HG02870 (cell line): ENCODE measurements at regions not wholly inside any gene's neighbourhood (a gene's known extent, or its start where the extent isn't known, plus 50 kb on each side); places are given as distances from the start of the nearest gene placed in this dataset.
"Not testable (repeated sequence)": the region's sequence is repeated elsewhere in the genome, so short reads cannot be mapped to it uniquely, and the experiment has no call there.

Experiments used
- ATAC-seq: cut with Tn5 transposase; IDR thresholded peaks from one replicate; pipeline ENCODE4 v1.9.1; 2021; ENCODE audit warnings: mild to moderate bottlenecking, moderate library complexity; ENCODE audit not compliant: unreplicated experiment

DNA sequence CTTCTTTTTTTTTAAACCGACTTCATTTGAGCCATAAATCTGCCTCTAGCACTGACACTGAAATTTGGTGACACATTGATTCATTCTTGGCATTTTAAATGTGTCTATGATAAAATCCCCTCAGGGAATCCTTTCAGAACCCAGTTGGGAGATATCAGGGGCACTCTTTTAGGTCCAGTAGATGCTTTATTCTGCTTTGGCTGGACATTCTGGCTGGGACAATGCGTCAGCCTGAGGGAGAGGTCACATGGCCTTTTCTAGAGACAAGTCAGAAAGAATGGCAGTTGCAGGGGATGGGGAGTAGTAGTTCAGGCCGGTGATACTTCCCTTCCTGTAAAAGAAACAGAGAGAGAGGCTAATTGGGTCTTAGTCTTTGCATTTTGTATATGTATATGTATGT is 63.1 kb downstream of the TRIM43 start:
- ATAC-seq = not testable (repeated sequence)

DNA sequence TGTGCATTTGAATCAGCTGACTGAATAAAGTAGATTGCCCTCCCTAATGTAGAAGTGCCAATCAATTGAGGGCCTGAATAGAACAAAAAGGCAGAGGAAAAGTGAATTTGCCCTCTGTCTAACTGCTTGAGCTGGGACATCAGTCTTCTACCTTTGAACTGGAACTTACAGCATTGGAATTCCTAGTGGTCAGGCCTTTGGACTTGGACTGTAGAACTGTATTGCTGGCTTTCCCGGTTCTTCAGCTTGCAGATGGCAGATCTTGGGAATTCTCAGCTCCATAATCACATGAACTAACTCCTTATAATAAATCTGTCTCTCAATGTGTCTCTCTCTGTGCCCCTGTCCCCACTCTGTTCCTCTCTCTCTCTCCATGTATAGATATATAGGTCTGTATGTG is 64.8 kb downstream of the TRIM43 start:
- not testable (repeated sequence) for ATAC-seq

GRCh38 chr2:95657937-95658336 is 66.1 kb downstream of the TRIM43 start:
- ATAC-seq = not testable (repeated sequence)

DNA sequence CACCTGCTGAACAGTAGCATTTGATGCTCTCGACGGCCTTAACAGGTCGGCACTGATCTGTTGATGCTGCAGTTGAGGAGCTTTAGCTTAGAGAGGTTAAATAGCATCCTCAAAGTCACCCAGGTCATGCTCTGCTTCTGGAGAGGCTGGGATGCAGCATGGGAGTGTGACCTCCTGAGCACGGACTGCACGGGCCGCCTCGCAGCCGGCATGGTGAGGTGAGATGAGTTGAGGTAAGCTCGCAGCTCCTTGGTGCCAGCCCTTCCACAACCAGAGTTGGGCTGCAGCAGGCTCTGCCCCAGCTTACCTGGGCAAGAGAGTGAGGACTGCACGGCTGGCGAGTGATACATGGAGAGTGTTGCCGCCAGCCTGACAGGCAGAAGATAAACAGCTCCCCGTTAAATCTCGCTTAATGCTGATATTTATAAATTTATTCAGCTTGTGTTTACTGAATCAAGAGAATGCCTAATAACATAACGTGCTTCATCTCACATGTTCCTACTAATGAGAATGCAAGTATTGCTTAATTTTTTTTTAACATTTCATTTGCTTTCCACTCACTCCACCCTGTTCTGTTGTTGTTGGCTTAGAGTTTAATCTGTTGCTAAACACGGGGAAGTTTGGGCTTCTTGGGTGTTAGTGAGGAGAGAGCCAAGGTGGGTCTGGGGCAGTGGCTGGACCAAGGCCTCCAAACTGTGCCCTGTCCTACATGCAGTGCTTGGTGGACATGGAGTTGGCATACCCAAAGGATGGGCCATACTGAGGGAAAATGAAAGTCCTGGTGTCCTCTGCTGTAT is 69.2 kb downstream of the TRIM43 start:
- ATAC-seq = not testable (repeated sequence)

DNA sequence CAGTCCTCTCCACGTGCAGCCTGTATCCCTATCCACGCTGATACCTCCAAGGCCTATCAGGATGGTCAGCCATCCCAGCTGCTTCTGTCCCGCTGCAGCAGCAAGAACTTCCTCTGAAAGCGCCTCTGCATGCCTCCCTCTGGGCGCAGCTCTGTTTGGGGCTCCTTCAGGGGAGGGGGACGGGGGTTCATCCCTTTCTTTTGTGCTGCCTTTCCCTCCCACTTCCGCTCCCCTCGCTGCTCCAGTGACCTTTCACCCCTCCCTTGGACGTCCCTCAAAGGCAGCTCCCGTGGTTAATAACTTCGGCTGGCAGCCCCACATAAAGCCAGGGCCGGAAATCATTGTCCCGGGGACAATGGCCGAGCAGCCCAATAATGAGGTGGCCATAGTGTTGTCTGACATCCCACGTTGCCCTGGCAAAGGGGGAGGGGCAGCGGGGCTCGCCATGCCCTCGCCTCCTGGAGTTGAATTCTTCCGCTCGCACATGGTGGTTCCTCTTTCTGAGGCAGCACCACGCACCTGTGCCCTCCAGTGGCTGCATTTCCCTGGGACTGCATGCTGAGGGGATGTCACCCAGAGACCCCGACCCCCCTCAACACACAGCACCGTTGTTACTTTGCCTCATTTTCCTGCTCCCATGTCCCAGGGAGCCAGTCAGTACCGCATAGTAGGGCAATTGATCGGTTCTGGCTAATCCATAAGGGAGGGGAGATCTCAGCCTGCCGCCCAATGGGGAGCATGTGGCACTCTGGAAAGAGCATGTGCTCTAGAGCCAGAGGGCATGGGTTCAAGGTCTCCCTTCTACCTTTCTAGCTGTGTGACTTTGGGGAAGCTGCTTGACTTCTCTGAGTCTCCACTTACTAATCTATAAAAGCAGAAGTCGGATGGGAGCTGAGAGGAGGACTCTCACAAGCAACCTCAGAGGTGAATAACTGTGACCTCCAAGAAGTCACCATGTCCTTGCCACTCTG is 72.0 kb downstream of the TRIM43 start:
- not testable (repeated sequence) for ATAC-seq

GRCh38 chr2:95666636-95667035 is 74.8 kb downstream of the TRIM43 start:
- not testable (repeated sequence) for ATAC-seq

DNA sequence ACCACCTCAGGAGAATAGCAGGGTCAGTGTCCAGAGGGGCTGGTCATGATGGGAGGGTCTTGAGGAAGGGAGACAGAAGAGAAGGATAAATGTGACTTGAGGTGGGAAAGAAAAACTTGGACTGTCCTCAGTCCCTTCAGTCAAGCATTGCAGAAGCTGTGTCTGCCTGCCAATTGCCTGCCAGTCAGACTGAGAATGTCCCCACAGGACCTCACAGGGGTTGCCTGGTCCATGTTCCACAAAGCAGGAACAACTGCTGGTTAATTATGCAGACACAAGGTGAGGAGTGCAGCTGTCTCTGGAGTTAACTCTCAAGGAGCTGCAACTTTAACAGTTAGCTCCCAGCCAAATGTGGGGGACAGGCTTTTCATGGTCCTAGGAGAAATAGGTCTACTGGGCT is 75.7 kb downstream of the TRIM43 start:
- ATAC-seq = no peak

- ATAC-seq = not testable (repeated sequence)
Observed at GRCh38 chr2:95668934-95669333, 77.1 kb downstream of the TRIM43 start.

DNA sequence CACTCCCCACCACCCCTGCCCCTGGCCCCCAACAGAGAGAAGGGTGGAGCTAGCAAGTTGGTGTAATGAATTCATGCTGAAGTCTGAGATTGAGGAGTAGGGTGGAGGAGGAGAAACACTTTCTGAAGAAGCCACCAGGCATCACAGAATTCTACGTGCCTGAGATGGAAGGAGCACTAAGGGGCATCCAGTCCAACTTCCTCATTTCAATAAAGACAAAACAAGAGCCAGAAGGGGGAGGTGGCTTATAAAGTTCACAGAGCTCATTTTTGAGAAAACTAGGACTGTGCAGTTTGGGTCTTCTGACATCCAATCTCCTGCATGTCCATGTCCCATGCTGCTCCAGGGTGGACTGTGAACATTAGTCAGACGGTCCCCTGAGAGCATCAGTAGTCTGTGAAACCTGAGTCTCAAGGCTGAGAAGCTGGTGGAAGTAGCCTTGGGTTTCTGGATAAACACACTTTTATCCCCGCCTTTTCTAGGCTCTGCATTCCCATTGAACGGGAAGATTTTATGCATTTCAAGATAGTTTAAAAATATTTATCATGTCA is 77.7 kb downstream of the TRIM43 start:
- ATAC-seq = no peak

DNA sequence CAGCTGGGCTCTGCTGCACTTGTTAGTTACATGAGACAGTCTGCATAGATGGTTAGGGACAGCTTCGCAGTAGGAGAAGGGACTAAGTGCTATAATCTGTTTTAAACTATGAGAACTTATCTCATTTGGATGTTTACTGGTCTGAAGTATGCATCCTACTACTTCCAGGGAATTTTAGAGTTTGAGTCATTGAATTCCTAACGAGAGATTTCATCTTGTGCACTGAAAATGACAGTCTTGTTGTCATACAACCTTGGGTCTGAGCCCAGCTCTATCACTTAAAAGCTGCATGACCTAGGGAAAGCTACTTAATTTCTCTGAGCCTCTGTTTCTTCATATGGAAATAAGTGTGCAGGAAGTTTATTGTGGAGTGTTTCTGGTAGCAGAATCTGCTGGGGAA is 78.4 kb downstream of the TRIM43 start:
- no peak for ATAC-seq

- no peak for ATAC-seq
Observed at GRCh38 chr2:95670686-95671085, 78.9 kb downstream of the TRIM43 start.

GRCh38 chr2:95671171-95671570 is 79.4 kb downstream of the TRIM43 start:
- ATAC-seq = not testable (repeated sequence)

DNA sequence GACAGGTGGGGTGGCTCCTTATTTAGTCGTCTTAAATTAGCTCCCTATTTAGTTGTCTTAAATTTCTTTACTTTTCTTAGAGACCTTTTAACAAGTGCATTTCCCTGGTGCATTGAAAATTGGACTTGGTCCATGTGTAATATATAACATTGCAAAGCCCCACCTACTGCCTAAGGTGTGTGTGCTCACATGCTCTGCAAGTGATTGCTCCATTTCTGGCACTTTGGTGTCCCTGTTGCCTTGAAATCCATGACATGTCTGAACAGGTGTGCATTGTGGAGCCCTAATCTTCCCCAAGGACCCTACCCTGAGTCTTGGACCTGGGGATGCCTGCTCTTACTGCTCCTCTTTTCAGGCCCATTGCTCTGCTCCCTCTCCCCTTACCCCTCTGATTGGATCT is 80.2 kb downstream of the TRIM43 start:
- not testable (repeated sequence) for ATAC-seq

DNA sequence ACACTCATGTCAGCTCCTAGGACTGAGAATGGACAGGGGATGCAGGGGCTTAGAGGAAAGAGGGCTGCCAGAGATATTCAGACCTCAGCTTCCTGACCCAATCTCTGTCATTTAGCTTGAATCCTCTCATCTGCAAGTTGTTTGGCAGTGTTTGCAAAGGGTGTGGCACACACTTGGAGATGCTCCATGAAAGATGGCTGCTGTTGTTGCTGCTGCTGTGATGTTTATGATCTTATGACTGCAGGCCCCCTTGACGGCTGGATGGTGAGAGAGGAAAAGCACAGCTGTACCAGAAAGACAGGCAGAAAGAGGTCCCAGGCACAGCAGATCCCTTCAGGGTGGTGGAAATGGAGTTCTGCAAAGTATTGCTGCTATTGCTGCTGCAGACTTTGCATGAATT is 80.7 kb downstream of the TRIM43 start:
- not testable (repeated sequence) for ATAC-seq

- ATAC-seq = no peak
Observed at GRCh38 chr2:95674186-95674585, 82.4 kb downstream of the TRIM43 start.

GRCh38 chr2:95676573-95676972 is 84.8 kb downstream of the TRIM43 start:
- ATAC-seq = not testable (repeated sequence)

DNA sequence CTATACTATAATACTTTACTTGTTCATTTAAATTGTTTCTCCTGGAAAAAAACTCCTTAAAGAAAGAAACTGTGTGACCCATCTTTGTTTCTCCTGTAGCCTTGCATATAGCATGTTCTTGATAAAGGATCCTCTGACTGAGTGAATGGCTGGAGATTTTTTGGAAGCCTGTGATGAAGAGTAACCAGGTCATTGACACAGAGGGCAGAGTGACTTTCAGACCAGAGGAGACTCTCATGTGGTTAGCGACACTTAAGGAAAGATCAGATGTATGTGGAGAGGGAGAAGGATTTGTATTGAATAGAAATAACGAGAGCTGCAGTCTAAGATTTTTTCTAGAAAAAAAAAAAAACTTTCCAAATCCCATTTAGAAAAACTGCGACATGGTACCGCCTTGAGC is 85.5 kb downstream of the TRIM43 start:
- no peak for ATAC-seq

- not testable (repeated sequence) for ATAC-seq
Observed at GRCh38 chr2:95677833-95678232, 86.0 kb downstream of the TRIM43 start.

DNA sequence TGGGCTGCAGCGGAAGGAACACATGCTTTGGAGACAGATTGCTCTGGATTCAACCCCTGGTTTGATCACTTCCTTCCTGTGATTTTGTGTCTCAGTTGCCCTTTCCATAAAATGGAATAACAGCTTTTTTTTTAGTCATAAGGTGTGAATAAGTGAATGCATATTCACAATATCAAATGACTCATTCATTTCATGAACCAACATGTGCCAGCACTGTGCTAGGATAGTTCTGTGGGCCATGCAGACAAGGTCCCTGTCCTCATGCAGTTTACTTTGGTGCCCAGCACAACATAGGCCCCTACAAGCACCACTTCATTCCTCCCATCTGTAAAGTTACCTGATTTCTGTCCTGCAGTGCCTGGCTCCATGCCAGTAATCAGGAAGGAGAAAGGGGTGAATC is 89.4 kb downstream of the TRIM43 start:
- not testable (repeated sequence) for ATAC-seq

- ATAC-seq = not testable (repeated sequence)
Observed at GRCh38 chr2:95681589-95682081, 89.8 kb downstream of the TRIM43 start.

- not testable (repeated sequence) for ATAC-seq
Observed at GRCh38 chr2:95682889-95683517, 91.2 kb downstream of the TRIM43 start.
